Prostate gland (tissue), 2 donors: ENCODE measurements at regions not wholly inside any gene's neighbourhood (a gene's known extent, or its start where the extent isn't known, plus 50 kb on each side); places are given as distances from the start of the nearest gene placed in this dataset.

Source experiments
- DNase-seq: peaks from one replicate; pipeline ENCODE4 v3.0.0-alpha.2; 2019; ENCODE audit warnings: low spot score
- H3K27ac ChIP-seq, 2 donors: fragments of 200-600 bp; sonication (generic); 2 replicates each; pipeline ENCODE4 v1.5.1; 2017 to 2019
- H3K27me3 ChIP-seq: fragments of 200-600 bp; sonication (generic); replicated peaks from 2 replicates; pipeline ENCODE4 v1.5.1; 2019; ENCODE audit not compliant: insufficient read depth
- H3K36me3 ChIP-seq, 2 donors: fragments of 200-600 bp; sonication (generic); 1 replicate in 1 of 2; 2 replicates in 1 of 2; pipeline versions ENCODE4 v1.5.1 to v1.8.1; 2017 to 2019
- H3K4me1 ChIP-seq: fragments of 200-600 bp; sonication (generic); replicated peaks from 2 replicates; pipeline ENCODE4 v1.5.1; 2019
- H3K4me3 ChIP-seq, 2 donors: fragments of 200-600 bp; sonication (generic); 2 replicates each; pipeline ENCODE4 v1.5.1; 2017 to 2019
- H3K9me3 ChIP-seq: fragments of 200-600 bp; sonication (generic); 2 replicates; pipeline ENCODE4 v1.5.1; 2017
- CTCF ChIP-seq, 4 experiments: fragments of 200-600 bp in 2 of 4; fragments of 450-650 bp in 2 of 4; sonication (generic) in 2 of 4; IDR thresholded peaks; 1 replicate in 3 of 4; 2 replicates in 1 of 4; pipeline ENCODE4 v1.5.1; 2016 to 2019; ENCODE audit warnings: antibody characterized with exemption in 4 of 4, mild to moderate bottlenecking in 2 of 4, moderate library complexity in 2 of 4
- POLR2A ChIP-seq: fragments of 450-650 bp; IDR thresholded peaks from one replicate; pipeline ENCODE4 v1.6.1; 2016; ENCODE audit warnings: antibody characterized with exemption, mild to moderate bottlenecking
- POLR2AphosphoS5 ChIP-seq: sonication (generic); formaldehyde crosslinking; IDR thresholded peaks from one replicate; pipeline ENCODE4 v1.6.1; 2017; ENCODE audit warnings: antibody characterized with exemption
- WGBS: methylation state at CpG from one replicate; pipeline ENCODE4 v1.1.5; 2018; 5-methylcytosine and 5-hydroxymethylcytosine counted together
- intact Hi-C: fragments of 100-400 bp; cut with DNase I; formaldehyde crosslinking; loops from one replicate; pipeline ENCODE4 v1.14.2; 2022

- Histone ChIP-seq H3K27me3 (no peaks in the 10 kb centered on the region), H3K9me3 (no peaks in the 10 kb centered on the region), H3K4me1 (no peaks in the 10 kb centered on the region), H3K4me3 (no peak overlapping the region), H3K27ac (no peak overlapping the region), H3K36me3 (no peaks in the 10 kb centered on the region)
- intact Hi-C loops = no loop called here
- DNase-seq = no peak
- 89% methylated on average over 3 of the region's 3 CpGs for WGBS
- TF ChIP-seq CTCF (IDR thresholded peaks at IDR 0.05) (no peak), POLR2A (no peak), POLR2AphosphoS5 (no peak)
Measured at GRCh38 chr22:22776121-22776520, 111.5 kb upstream of the IGLL5 start.

- no peak overlapping the region for H3K4me3 ChIP-seq
- H3K4me1 ChIP-seq = no peaks in the 10 kb centered on the region
- H3K27ac ChIP-seq = no peak overlapping the region
- H3K9me3 ChIP-seq = no peaks in the 10 kb centered on the region
- H3K36me3 ChIP-seq = no peaks in the 10 kb centered on the region
- no peak for DNase-seq
- 87% methylated on average over 4 of the region's 4 CpGs for WGBS
- no peaks in the 10 kb centered on the region for H3K27me3 ChIP-seq
- intact Hi-C loops = no loop called here
- TF ChIP-seq POLR2A (no peak), POLR2AphosphoS5 (no peak), CTCF (IDR thresholded peaks at IDR 0.05) (no peak)
Measured at GRCh38 chr22:22779213-22779612, 108.4 kb upstream of the IGLL5 start.

- intact Hi-C loops = no loop called here
- H3K36me3 ChIP-seq = no peaks in the 10 kb centered on the region
- no peak overlapping the region for H3K27ac ChIP-seq
- WGBS = 21% methylated on average over 3 of the region's 3 CpGs
- H3K4me3 ChIP-seq = no peak overlapping the region
- H3K27me3 ChIP-seq = no peaks in the 10 kb centered on the region
- TF ChIP-seq POLR2A (no peak), POLR2AphosphoS5 (no peak), CTCF (IDR thresholded peaks at IDR 0.05) (no peak)
- no peaks in the 10 kb centered on the region for H3K9me3 ChIP-seq
- no peak for DNase-seq
- no peaks in the 10 kb centered on the region for H3K4me1 ChIP-seq
Measured at GRCh38 chr22:22783575-22783974, 104.0 kb upstream of the IGLL5 start.

- WGBS = 81% methylated on average over 3 of the region's 3 CpGs
- Histone ChIP-seq H3K9me3 (no peaks in the 10 kb centered on the region), H3K27ac (no peak overlapping the region), H3K36me3 (no peaks in the 10 kb centered on the region), H3K4me3 (no peak overlapping the region), H3K4me1 (no peaks in the 10 kb centered on the region), H3K27me3 (no peaks in the 10 kb centered on the region)
- DNase-seq = no peak
- intact Hi-C loops = no loop called here
- TF ChIP-seq POLR2AphosphoS5 (no peak), CTCF (IDR thresholded peaks at IDR 0.05) (no peak), POLR2A (no peak)
Measured at GRCh38 chr22:22784249-22785039, 103.2 kb upstream of the IGLL5 start.
